Erythroblast (primary cell): ENCODE measurements at regions not wholly inside any gene's neighbourhood (a gene's known extent, or its start where the extent isn't known, plus 50 kb on each side); places are given as distances from the start of the nearest gene placed in this dataset.

Experiments
- GATA1 ChIP-seq: IDR thresholded peaks from 2 replicates; pipeline ENCODE4 v1.6.1; 2011; ENCODE audit warnings: low read depth, mild to moderate bottlenecking, control low read depth, low read length, moderate library complexity
- POLR2A ChIP-seq: IDR thresholded peaks from 2 replicates; pipeline ENCODE4 v1.6.1; 2011; ENCODE audit warnings: mild to moderate bottlenecking, low read length

- TF ChIP-seq POLR2A (no peak), GATA1 (no peak)
Measured at GRCh38 chr17:53724726-53725125, 98.0 kb upstream of the KIF2B start.
